AG09319 (cell line): ENCODE measurements at regions not wholly inside any gene's neighbourhood (a gene's known extent, or its start where the extent isn't known, plus 50 kb on each side); places are given as distances from the start of the nearest gene placed in this dataset.

Experiments
- DNase-seq: peaks from one replicate; pipeline ENCODE4 v3.0.0-alpha.2; 2010; ENCODE audit warnings: low read depth; ENCODE audit errors: extremely low read depth
- CTCF ChIP-seq: IDR thresholded peaks from 2 replicates; pipeline ENCODE4 v1.5.1; 2011; ENCODE audit warnings: low read depth, mild to moderate bottlenecking, inconsistent platforms, low read length, moderate library complexity

- peak; percentile 73 for TF ChIP-seq CTCF
- peak; percentile 49 for DNase-seq
Observed at GRCh38 chr20:57048027-57048869, 218.2 kb downstream of the BMP7 start.

GRCh38 chr20:57049296-57049695 is 217.1 kb downstream of the BMP7 start:
- DNase-seq, result no peak
- no peak for TF ChIP-seq CTCF

- no peak for TF ChIP-seq CTCF
- no peak for DNase-seq
Observed at GRCh38 chr20:57051096-57051495, 215.3 kb downstream of the BMP7 start.

GRCh38 chr20:57053067-57053466 is 213.4 kb downstream of the BMP7 start:
- no peak for DNase-seq

GRCh38 chr20:57053793-57054552 is 212.5 kb downstream of the BMP7 start:
- DNase-seq, result no peak

More at GRCh38 chr20:57053067-57053466, 213.4 kb downstream of the BMP7 start:
- no peak for TF ChIP-seq CTCF

GRCh38 chr20:57055345-57055744 is 211.1 kb downstream of the BMP7 start:
- no peak for TF ChIP-seq CTCF
- no peak for DNase-seq

More at GRCh38 chr20:57053793-57054552, 212.5 kb downstream of the BMP7 start:
- TF ChIP-seq CTCF, result no peak

- no peak for TF ChIP-seq CTCF
- no peak for DNase-seq
Observed at GRCh38 chr20:57056651-57057050, 209.8 kb downstream of the BMP7 start.
